ENCODE measurements at regions not wholly inside any gene's neighbourhood (a gene's known extent, or its start where the extent isn't known, plus 50 kb on each side); places are given as distances from the start of the nearest gene placed in this dataset.

- no peak for DNase-seq (ENCODE audit: low spot score)
Measured at GRCh38 chr14:98370352-98370751, 901.6 kb downstream of the BCL11B start.

GRCh38 chr14:98371141-98371540, 900.9 kb downstream of the BCL11B start:
- no peak for DNase-seq (ENCODE audit: low spot score)

DNA sequence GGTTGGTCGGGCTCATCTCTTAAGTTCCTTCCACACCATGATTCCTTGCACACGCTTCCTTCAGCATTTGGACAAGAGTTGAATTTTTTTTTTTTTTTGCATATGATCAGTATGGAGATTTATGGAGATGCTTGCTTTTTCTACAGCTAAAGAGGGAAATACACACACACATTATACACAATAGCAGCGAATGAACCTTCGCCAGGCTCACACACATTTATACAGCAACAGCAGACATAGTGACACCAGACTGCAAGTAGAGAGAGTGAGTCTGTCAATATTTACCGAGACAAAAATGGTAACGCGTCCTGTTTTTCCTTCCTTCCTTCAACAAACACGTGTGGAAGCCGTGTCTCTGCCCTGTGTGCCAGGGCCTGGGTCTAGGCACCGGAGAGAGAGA, 897.9 kb downstream of the BCL11B start:
- DNase-seq (ENCODE audit: low spot score), result no peak

- no peak for DNase-seq (ENCODE audit: low spot score)
Measured at GRCh38 chr14:98375566-98375965, 896.4 kb downstream of the BCL11B start.

DNA sequence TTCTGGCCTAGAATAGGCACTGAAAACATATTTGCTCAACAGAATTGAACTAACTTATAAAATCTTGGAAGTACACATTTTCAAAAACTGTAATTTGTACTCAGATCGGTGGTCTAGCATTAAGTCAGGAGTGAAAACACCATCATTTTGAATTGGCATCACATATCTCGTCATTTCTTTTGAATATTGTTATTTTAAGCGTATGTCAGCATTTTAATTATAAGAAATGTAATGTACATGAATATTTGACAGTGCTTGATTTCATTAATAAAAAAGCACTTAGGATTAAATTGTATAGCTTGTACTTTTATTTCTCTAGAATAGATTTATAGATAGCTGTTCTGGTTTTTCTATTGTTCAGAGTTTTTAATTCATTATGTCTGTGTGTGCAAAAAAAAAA, 892.2 kb downstream of the BCL11B start:
- no peak for DNase-seq (ENCODE audit: low spot score)

DNA sequence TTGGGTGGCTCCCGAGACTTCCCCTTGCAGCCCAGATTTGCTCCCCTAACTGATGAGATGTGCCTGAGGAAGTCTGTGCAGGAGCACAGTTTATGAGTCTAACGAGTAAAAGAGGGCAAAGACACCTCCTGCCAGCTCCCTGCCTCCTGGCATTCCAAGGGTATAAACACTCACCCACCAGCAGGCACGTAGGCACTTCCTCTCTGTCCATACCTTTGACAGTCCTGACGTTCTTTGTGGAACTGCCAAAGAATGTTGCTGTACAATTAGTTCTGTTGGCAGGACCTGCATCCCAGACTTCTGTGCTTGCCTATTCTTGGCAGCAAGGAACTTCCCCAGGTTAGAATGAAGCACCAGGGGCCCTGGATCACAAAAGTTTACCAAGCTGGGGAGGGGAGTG, 889.3 kb downstream of the BCL11B start:
- no peak for DNase-seq (ENCODE audit: low spot score)

- DNase-seq (ENCODE audit: low spot score), result no peak
Measured at GRCh38 chr14:98385851-98386250, 886.1 kb downstream of the BCL11B start.

DNA sequence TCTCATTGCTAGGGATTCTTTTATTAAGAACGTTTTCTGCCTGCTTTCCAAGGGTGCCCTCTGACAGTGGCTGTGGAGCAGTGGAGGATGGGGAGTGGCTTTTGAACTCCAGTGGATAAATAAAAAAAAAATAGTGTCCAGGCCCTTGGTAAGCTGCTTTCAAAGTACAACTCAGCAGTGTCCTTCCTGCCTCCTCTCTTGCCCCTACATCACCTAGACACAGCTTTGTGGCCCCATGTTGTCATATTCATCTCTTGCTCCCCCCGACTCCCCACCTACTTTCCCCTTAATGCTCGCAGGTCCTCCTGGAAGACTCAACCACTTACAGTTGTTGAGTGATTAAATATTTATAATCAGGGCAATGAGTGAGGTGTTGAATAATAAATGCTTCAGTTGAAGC, 880.9 kb downstream of the BCL11B start:
- no peak for DNase-seq (ENCODE audit: low spot score)

GRCh38 chr14:98393527-98393926, 878.5 kb downstream of the BCL11B start:
- no peak for DNase-seq (ENCODE audit: low spot score)

DNA sequence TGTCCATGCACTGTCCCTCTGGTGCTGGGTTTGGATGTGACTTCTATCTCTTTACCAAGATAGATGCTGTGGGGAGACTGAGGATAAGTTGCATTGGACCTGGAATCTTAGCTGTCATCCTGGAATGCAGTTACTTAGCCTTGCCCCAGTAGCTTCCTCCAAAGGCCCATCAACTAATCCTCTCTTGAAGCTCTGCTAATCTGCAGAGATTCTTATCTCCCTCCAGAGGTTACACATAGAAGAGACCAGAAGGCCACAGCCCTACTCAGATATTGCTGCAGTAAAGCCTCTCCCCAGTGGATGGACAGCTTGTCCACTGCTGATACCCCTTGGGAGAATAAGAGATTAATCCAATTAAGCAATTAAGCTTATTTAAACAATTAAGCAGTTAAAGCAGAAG, 867.2 kb downstream of the BCL11B start:
- no peak for DNase-seq (ENCODE audit: low spot score)

- no peak for DNase-seq (ENCODE audit: low spot score)
Measured at GRCh38 chr14:98408024-98408555, 863.9 kb downstream of the BCL11B start.

GRCh38 chr14:98408713-98409112, 863.3 kb downstream of the BCL11B start:
- no peak for DNase-seq (ENCODE audit: low spot score)

DNA sequence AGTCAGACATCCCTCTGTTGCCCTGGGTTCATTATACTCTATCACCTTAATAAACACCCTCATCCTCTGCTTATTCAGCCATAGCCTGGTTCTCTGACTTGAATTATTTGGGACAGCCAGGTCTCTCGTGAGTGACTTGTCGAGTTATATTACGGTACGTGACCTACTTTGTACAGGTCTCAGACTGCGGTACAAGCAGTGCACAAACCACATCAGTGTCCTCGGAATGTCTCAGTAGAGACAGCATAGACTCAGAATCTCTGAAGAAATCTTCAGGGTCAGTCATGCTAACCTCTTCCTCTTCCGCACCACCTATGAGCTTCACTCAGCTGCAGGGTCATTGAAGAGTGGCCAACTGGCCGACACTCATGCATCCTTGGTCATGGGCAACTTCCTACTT, 860.8 kb downstream of the BCL11B start:
- DNase-seq (ENCODE audit: low spot score), result no peak

GRCh38 chr14:98412431-98412830, 859.6 kb downstream of the BCL11B start:
- no peak for DNase-seq (ENCODE audit: low spot score)

GRCh38 chr14:98415766-98416165, 856.2 kb downstream of the BCL11B start:
- no peak for DNase-seq (ENCODE audit: low spot score)

GRCh38 chr14:98417001-98417400, 855.0 kb downstream of the BCL11B start:
- DNase-seq (ENCODE audit: low spot score), result no peak

DNA sequence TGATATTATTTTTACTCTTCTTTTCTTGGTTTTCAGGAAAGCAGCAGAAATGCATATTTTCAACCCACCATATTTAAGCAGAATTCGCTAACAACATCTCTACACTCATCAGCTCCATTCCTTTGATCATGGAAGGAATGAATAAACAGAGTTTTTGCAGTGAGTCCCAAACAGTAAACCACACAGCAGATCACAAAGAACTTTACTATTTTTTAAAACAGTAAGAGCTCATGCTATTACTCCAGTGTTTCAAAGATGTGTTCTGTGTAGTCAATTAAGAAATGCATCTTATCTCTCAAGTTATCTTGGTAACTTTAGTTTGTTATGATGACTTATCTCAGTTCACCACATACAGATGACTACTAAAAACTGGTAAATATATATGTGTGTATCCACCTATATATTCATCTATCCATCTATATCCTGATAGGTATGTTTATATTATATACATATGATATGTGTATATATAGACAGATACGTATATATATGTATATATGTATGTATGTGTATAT, 843.5 kb downstream of the BCL11B start:
- DNase-seq (ENCODE audit: low spot score), result no peak

DNA sequence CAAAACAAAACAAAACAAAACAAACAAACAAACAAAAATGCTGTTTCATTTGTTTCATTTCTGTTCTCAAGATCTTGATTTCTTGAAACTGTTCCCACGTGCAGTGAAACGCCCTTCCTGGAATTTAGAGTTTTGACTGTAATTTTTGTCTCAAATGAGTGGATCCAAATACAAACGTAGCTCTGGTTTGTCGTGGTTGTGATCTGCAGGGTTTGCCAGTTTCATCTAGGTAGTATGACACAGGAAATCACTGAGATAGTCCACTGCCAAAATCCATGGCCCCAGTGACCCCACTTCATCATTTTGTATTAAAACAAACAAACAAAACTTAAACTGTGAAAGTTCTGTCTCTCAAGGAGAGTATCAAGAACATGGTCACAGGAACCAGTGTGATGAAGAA, 838.6 kb downstream of the BCL11B start:
- DNase-seq (ENCODE audit: low spot score), result no peak

GRCh38 chr14:98437113-98437512, 834.9 kb downstream of the BCL11B start:
- DNase-seq (ENCODE audit: low spot score), result no peak

DNA sequence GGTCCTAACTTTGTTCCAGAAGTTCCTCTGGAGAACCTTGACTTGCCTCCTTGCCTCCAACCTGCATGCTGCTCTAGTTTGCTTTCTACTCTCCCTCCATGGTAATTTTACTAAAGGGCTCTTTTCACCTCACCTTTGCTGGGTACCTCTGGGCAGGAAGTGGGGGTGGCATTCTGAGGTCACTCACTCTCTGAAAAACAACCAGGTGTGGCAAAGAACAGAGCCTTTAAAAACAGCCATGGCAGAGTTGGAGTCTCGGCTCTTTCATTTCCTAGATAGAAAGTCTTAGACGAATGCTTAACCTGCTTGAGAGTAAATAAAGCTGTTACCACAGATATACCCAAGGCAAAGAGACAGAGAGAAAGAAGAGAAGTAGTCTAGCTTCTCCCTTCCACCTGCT, 827.9 kb downstream of the BCL11B start:
- DNase-seq (ENCODE audit: low spot score), result no peak

DNA sequence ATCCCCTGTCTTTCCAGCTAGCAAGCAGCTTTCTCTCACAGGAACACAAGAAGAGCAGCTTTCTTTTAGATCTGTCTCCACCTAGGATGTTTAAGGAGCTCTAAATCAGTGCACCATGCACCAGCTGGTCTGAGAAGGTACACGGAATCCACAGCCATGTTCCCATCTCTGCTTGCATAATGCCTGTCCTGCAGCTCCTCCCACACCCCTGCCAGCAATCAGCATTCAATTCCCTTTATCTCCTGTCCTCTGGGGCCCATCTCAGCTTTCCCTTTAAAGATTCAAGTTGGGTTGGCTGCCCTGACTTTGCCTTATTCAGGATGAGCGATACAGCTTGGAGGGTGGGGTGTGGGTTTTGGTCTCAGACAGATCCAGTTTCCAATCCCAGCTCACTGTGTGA, 826.3 kb downstream of the BCL11B start:
- no peak for DNase-seq (ENCODE audit: low spot score)

DNA sequence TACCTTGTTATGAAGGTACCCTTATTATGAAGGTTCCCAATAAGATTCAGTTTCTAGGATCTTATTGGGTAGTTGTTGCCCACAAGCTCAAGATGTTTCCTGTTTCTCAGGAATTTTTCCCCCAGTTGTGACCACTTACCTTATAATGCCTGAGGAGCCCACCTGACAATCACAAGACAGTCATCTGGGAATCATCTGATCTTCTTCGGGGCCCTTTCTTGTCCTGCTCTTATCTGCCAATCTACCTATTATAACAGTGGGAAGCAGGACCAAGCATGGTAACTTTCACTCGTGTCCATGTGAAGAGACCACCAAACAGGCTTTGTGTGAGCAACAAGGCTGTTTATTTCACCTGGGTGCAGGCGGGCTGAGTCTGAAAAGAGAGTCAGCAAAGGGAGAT, 825.5 kb downstream of the BCL11B start:
- no peak for DNase-seq (ENCODE audit: low spot score)

GRCh38 chr14:98456231-98456630, 815.8 kb downstream of the BCL11B start:
- DNase-seq (ENCODE audit: low spot score), result no peak

- DNase-seq (ENCODE audit: low spot score), result no peak
Measured at GRCh38 chr14:98458702-98459101, 813.3 kb downstream of the BCL11B start.

- no peak for DNase-seq (ENCODE audit: low spot score)
Measured at GRCh38 chr14:98462908-98463307, 809.1 kb downstream of the BCL11B start.
